ENCODE measurements at regions not wholly inside any gene's neighbourhood (a gene's known extent, or its start where the extent isn't known, plus 50 kb on each side); places are given as distances from the start of the nearest gene placed in this dataset.

DNA sequence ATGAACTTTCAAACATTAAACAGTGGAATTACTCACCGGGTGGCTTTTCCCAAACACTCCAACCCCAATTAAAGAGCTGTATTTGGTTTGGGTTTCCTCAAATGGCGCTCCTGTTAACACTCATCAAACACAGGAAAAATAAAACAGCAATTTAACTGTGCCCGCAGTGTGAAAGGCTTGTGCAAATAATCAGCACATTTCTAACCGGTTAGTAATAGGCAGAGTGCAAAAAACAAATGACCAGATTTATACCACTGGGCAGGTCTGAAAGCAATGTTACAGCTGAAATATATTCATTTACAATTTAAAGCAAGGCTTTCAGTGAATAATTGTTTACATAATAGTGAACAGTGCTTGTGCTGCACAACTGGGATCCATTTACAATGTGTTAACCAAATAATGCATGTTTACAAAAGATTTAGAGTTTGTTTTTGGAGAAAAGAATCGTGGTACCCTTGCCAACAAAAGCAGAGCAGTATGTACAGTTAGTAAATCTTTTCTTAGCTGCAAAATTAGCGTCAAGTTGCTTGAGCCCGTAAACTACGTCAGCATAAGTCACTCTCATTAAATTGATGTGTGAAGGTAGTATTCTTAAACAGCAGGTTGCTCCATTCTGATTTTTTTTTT lies 662.9 kb upstream of the ZNF608 start:
- no peak overlapping the region for H3K4me3 ChIP-seq (ENCODE audit: low read depth, low read length, poor library complexity, severe bottlenecking)
- no peaks in the 10 kb centered on the region for H3K9me2 ChIP-seq (ENCODE audit: insufficient read depth, low read length)
- no peak overlapping the region for H3K27ac ChIP-seq (ENCODE audit: low read depth, low read length, poor library complexity, severe bottlenecking)
- peaks cover 14% of the 10 kb centered on the region; the same call in 1 of the 2 replicates for H3K9me3 ChIP-seq (ENCODE audit: low read length)
- H3K4me1 ChIP-seq (ENCODE audit: insufficient read depth, low read length, poor library complexity, severe bottlenecking), result peaks cover 37% of the 10 kb centered on the region
- H4K20me1 ChIP-seq (ENCODE audit: insufficient read depth, low read length), result no peaks in the 10 kb centered on the region
- peak overlapping the region; percentile 81; the same call in 1 of the 2 replicates for H3K4me2 ChIP-seq (ENCODE audit: low read length)
- H3K79me2 ChIP-seq (ENCODE audit: insufficient read depth, low read depth, low read length), result no peaks in the 10 kb centered on the region
- POLR2A ChIA-PET, result interaction anchor here (0.5 to 1.6 kb wide), 8 partner anchors 10 to 168 kb away, joined by 3 to 6 read pairs (median 3); no protein-coding TSS in a partner anchor
- CTCF ChIA-PET (ENCODE audit: unreplicated experiment), result no interaction called here
- TF ChIP-seq, protein P1, sequence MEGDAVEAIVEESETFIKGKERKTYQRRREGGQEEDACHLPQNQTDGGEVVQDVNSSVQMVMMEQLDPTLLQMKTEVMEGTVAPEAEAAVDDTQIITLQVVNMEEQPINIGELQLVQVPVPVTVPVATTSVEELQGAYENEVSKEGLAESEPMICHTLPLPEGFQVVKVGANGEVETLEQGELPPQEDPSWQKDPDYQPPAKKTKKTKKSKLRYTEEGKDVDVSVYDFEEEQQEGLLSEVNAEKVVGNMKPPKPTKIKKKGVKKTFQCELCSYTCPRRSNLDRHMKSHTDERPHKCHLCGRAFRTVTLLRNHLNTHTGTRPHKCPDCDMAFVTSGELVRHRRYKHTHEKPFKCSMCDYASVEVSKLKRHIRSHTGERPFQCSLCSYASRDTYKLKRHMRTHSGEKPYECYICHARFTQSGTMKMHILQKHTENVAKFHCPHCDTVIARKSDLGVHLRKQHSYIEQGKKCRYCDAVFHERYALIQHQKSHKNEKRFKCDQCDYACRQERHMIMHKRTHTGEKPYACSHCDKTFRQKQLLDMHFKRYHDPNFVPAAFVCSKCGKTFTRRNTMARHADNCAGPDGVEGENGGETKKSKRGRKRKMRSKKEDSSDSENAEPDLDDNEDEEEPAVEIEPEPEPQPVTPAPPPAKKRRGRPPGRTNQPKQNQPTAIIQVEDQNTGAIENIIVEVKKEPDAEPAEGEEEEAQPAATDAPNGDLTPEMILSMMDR (conservative IDR thresholded peaks at IDR 0.05; ENCODE audit: low read length), result no peak
- TF ChIP-seq EZH2phosphoT487 (IDR thresholded peaks at IDR 0.05; ENCODE audit: borderline replicate concordance, low read depth, low read length), result no peak
- DNase-seq (ENCODE audit: low spot score), result no peak
- BruUV-seq (replicated peaks), result no TSS peak
- H2AFZ ChIP-seq (ENCODE audit: low read length), result no peak overlapping the region; the same call in 1 of the 2 replicates
- intact Hi-C loops (cut with micrococcal nuclease; ENCODE audit: unreplicated experiment), result no loop called here
- H3K36me3 ChIP-seq (ENCODE audit: insufficient read depth, low read length), result no peaks in the 10 kb centered on the region

DNA sequence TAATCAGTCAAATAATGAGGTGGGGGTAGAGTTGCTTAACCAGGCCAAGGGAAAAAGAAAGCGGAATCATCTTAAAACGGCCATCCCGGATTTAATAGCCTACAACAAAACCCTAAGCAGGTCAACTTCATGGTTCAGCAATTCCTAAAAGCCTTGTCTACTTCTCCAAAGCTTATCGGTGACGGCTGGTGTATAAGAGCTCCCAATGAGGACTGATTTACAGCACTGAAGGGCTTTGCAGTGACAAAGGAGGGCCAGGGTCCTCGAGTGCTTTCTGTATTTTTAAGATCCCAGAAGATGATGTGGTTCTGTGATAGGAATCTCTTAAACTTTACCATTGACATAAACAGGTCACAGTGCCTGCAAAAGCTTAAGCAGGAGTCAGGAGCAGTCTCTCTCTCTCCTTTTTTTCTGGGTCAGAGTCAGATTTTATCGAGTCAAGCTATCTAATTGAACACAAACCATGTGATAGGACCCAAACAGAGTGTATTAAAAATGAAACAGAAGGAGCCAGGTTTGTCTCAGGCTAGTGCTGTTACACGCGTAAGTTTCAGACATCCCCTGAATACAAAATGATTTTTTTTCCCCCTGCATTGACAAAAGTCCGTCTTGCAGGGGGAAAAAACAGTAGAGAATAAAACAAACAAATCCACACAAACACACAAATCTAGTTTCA lies 663.6 kb upstream of the ZNF608 start:
- no peak for DNase-seq (ENCODE audit: low spot score)
- H3K4me1 ChIP-seq (ENCODE audit: insufficient read depth, low read length, poor library complexity, severe bottlenecking), result peaks cover 37% of the 10 kb centered on the region
- H3K4me2 ChIP-seq (ENCODE audit: low read length), result peak overlapping the region; percentile 81; the same call in 1 of the 2 replicates
- no TSS peak for BruUV-seq (replicated peaks)
- CTCF ChIA-PET (ENCODE audit: unreplicated experiment), result interaction anchor here (0.6 kb wide), 1 partner anchor 666 kb away, joined by 3 read pairs; no protein-coding TSS in a partner anchor
- POLR2A ChIA-PET, result interaction anchor here (0.7 kb wide), 1 partner anchor 817 kb away, joined by 4 read pairs; no protein-coding TSS in a partner anchor
- no peaks in the 10 kb centered on the region for H3K36me3 ChIP-seq (ENCODE audit: insufficient read depth, low read length)
- H3K9me2 ChIP-seq (ENCODE audit: insufficient read depth, low read length), result no peaks in the 10 kb centered on the region
- no peaks in the 10 kb centered on the region for H4K20me1 ChIP-seq (ENCODE audit: insufficient read depth, low read length)
- TF ChIP-seq, protein P1 (conservative IDR thresholded peaks at IDR 0.05; ENCODE audit: low read length), result no peak
- no peak for TF ChIP-seq EZH2phosphoT487 (IDR thresholded peaks at IDR 0.05; ENCODE audit: borderline replicate concordance, low read depth, low read length)
- no peak overlapping the region for H3K4me3 ChIP-seq (ENCODE audit: low read depth, low read length, poor library complexity, severe bottlenecking)
- H3K9me3 ChIP-seq (ENCODE audit: low read length), result peaks cover 14% of the 10 kb centered on the region; the same call in 1 of the 2 replicates
- intact Hi-C loops (cut with micrococcal nuclease; ENCODE audit: unreplicated experiment), result no loop called here
- H2AFZ ChIP-seq (ENCODE audit: low read length), result peak overlapping the region; percentile 41; the same call in 1 of the 2 replicates
- no peak overlapping the region for H3K27ac ChIP-seq (ENCODE audit: low read depth, low read length, poor library complexity, severe bottlenecking)
- no peaks in the 10 kb centered on the region for H3K79me2 ChIP-seq (ENCODE audit: insufficient read depth, low read depth, low read length)
